RCC 7860 (cell line): ENCODE measurements at regions not wholly inside any gene's neighbourhood (a gene's known extent, or its start where the extent isn't known, plus 50 kb on each side); places are given as distances from the start of the nearest gene placed in this dataset.
A peak's percentile ranks its signal among the peaks of the same experiment; 100 is the strongest.

Experiments
- DNase-seq: peaks from one replicate; pipeline ENCODE4 v3.0.0-alpha.2; 2015; ENCODE audit warnings: low spot score
- FAIRE-seq: peaks from 2 replicates; lab custom pipeline; 2012; peaks lifted over from hg19 to GRCh38; lab: Jason Lieb, UNC

DNA sequence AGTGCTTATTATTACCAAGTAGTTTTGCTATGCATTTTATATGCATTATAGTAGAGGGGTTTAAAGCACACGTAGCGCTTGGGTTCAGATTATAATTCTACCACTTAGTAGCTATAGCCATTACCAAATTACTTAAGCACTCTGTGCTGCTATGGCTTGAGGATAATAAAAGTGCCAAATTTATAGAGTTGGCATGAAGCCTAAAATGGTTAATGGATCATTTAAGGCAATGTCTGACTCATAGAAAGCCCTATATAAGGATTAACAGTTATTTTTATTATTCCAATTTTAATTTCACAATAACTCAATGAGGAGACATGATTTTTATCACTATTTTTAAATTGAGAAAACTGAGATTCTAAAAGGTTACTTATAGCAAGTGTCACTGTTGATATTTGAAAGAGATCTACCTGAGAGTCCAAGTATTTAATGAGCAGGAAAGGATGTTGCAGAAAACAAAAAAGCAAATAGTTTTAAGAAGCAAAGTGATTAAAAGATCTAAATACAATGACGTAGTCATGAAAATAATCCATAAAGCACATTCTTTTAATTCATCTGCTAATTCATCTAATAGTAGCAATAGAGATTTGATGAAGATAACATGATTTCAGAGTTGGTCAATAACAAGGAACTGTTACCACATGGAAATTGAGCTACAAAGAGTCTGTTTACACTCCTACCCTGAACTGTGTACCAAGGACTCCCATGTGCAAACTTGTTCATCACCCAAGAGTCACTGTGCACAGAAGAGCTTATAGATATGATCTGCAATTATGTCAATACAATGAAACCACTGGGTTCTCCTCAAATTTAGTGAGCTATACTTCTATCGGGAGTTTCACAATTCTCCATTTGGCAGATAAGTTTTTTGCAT lies 78.8 kb upstream of the DTNA start:
- DNase-seq: no peak
- no peak for FAIRE-seq

DNA sequence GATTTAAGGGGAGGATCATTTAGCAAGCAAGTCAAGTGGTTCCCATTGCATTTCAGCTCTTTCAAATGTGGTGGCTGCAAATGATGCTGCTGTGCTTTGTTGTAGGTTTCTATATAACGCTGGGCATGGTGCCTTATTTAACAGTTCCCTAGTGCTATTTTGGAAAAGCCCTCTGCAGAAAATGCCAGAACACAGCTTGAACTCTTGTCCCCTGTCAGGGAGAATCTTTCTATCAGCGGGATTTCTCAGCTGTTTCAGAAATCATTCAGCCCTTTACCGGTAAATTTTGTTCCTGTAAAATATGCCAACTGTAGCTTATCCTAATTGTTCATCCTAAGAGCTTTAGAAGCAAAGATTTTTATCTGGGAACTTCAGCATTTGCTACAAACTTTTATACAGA lies 77.8 kb upstream of the DTNA start:
- DNase-seq (no peak), FAIRE-seq (no peak)

DNA sequence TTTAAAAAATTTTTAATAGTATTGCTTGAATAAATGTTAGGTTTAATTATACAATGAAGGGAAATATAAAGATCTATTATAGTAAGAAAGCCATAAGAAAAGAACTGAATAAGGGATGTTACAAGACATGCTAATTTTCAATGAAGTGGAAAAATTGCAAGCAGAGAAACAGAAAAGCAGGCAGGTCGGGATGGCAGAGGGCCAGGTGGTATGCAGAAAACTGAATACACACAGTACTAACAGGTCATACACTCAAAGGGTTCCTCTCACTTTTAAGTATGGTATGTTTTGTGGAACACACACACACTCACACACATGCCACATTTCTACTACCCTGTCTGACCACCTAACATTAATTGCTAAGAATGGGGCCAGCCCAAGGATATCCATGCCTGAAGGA lies 76.7 kb upstream of the DTNA start:
- FAIRE-seq (no peak), DNase-seq (no peak)

DNA sequence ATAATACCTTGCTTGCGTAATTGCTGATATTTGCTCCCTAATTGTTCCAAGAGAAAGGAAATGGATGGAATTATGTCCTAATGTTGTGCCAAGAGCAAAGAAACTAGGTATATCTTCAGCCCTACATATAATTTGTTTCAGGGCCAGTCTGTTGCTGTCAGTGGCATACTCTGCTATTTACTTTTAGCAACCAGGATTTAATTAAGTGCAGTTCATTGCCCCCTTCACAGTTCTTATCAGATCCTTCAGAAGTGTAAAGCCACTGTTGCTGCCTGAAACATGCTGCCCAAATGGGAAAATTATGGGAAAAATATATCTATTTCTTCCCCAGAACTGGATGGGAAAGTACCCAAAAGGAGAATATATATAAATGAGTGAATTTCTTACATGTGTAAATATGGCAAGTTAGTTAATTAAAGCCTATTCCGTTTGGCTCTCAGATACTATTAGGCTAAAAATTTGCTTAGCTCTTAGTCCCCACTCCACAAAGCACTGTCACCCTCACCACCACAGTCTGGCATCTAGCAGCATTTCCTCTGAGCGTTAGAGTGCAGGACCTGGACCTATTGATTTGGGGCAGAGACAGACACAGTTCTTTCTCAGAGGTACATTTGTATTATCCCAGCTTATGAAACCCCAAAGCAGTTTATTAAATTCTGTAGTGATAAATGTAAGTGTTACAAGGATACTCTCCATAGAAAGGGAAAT lies 72.8 kb upstream of the DTNA start:
- FAIRE-seq (no peak), DNase-seq (no peak)

DNA sequence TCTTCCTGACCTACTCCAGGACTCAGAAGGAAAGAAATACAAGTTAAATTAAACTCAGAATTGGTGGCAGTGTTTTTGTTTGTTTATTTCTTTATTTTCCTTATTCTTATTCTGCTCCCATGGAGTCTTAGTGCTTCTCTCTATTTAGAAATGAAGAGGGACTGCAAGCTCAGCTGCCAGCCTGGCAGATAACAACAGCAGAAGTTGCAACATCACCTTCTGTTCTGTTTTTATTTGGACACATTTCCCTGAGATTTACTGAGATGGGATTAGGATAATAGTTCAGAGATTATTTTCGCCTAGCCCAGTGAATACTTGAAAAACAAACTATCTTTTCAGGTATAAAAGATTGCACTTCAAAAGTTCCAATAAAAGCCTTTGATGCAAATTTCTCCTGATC lies 70.4 kb upstream of the DTNA start:
- DNase-seq: no peak
- FAIRE-seq: no peak

DNA sequence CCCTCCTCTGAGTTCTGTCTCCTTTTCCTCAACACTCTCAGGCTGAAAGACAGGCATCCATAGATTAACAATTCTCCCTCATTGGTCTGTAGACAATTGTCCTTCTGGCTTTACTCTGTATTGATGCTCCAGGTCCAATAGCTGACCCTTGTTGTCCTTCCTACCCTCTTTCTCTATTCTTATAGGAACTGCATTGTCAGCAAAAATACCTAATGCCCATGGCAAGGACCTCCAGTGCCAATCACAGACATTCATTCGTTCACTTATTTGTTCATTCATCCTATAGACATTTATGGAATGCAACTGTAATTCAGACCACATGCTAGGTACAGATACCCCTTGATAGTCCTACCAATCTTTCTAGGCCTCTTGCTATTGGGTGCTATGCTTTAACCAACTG lies 69.8 kb upstream of the DTNA start:
- no peak for FAIRE-seq
- no peak for DNase-seq

DNA sequence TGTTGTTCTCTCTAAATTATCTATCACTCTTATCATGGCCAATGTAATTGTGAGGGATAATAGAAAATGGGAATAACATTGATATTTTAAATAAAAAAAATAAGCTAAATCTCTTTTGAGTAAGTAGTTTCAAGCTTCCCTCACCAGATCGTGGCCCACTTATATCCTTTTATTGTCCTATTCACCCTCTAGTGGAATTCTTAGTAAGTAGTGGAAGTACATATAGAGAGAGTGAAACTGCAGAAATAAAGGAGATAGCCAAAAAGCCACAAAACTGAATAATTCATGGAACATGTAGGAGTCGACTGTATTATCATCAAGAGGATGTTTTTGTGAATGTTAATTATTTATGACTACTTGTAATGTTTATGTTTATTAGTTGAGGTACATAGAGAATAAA lies 66.1 kb upstream of the DTNA start:
- DNase-seq (no peak), FAIRE-seq (no peak)

DNA sequence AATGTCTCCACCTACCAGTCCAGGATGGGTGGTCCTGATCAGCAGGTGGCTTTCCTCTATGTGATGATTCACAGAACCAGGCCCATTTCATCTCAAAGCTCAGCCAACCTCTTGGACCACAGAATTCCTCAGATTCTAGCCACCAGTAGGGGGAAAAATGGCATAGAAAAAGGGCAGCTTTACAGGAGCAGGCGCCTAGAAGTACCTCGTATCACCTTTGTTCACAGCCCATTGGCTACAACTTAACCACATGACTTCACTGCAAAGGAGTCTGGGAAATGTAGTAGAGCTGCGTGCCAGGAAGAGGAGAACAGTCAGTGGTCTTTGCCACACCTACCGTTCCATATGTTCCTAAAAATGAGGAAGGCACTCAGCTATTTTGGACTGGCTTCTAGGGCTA lies 62.8 kb upstream of the DTNA start:
- FAIRE-seq (no peak), DNase-seq (no peak)

DNA sequence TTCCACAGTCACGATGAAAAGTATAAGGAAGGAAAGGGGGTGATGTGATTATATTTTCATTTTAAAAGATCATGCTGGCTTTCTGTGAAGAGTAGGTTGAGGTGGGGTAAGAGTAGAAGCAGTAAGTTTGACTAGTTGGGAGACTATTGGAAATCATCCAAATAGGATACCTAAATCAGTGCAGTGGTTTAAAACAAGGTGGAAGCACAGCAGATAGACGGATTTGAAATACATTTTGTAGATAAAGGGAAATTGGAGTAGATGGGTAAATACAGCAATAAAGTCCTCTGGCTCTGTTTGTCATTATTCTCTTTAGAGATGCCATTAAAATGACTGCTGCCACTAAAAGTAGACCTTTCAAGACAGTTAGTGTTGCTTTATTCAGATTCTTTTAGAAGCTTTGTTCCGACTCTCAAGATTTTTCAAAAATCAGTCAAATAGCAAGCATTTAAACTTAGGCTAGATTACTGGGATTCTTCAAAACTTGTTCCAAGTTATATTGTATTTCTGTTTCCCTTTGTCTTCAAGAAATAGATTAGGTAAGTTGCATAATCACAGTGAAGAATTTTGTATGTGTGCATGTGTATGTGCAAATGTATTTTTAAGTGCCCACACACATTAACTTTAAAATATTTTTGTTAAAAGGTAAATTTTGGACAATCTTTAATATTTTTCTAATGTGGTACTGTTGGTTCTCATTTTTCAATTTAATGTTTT lies 61.7 kb upstream of the DTNA start:
- FAIRE-seq: no peak
- DNase-seq: no peak

DNA sequence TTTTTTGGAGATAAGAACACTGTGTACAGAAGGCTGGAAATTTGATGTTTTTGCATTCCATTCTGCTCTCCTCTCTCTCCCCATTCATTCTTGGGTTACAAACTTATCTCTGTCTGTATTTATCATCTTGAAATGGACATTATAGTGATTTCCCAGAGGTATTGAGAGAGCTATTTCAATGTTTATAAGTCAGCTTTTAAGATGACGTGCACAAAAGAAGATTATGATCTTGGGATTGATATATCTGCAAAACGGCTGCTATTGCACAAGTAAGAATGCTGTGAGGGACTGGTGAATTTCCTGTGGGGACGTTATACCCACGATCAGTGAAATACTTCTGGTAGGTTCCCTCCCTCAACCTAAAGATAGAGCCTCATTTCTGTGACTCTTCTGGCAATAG lies 61.0 kb upstream of the DTNA start:
- FAIRE-seq (no peak), DNase-seq (no peak)

DNA sequence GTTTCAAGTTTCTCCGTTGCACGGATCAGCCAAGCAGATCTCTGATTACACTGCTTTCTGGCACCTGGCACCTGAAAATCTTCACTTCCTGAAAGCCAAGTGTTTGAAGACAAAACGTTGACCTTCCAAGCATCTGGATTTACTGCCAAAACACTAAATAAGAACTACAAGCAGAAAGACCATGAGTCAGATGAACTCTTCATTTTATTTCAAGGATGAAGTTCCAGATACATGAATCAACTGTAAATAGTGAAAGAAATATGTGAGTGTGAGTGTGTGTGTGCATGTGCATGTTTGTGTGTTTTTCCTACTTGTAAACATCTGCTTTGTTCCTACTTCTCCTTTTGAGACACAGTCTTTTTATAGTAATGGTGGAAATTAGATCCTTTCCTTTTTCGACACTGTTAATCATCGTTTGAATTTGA lies 60.0 kb upstream of the DTNA start:
- FAIRE-seq (no peak), DNase-seq (no peak)

DNA sequence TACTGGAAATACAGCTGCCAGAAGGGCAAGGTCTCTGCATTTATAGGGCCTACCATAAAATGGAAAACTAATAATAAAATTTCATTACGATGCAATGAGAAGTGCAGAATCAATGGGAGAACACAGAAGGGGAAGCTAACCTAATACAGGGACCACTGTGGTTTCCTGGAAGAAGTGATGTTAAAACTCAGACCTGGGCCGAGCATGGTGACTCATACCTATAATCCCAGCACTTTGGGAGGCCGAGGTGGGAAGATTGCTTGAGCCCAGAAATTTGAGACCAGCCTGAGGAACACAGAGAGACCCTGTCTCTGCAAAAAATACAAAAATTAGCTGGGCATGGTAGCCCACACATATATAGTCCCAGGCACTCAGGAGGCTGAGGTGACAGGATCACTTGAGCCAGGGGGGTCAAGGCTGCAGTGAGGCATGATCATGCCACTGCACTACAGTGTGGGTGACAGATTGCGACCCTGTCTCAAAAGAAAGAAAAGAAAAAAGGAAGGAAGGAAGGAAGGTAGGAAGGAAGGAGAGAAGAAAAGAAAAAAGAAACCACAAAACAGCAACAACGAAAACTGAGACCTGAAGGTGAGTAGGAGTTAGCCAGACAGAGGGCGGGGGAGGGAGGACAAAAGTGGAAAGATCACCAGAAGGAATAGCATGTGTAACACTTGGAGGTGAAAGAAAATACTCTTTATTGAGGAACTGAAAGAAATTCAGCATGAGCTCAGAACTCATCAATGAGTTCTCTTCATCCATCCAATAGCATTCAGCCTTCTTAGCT lies 58.3 kb upstream of the DTNA start:
- no peak for FAIRE-seq

DNA sequence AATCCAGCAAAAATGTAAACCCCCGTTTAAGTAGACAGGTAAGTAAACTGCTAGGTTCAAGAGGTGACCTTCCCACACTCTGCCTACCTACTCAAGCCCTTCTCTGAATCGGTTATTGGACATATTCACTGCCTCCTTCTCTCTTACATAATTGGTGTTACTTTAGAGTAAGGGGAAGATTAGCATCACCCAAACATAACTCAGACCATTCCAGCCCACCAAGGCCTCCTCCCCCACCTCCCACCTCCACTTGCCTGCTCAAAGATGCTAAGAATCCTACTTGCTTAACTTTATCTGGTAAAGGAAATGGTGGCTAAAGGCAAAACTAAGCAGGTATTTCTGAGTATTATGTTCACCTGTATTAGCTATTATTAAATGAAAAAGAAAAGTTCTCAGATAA lies 55.0 kb upstream of the DTNA start:
- FAIRE-seq (no peak), DNase-seq (no peak)

More for the DNA sequence above, 58.3 kb upstream of the DTNA start:
- DNase-seq: no peak

DNA sequence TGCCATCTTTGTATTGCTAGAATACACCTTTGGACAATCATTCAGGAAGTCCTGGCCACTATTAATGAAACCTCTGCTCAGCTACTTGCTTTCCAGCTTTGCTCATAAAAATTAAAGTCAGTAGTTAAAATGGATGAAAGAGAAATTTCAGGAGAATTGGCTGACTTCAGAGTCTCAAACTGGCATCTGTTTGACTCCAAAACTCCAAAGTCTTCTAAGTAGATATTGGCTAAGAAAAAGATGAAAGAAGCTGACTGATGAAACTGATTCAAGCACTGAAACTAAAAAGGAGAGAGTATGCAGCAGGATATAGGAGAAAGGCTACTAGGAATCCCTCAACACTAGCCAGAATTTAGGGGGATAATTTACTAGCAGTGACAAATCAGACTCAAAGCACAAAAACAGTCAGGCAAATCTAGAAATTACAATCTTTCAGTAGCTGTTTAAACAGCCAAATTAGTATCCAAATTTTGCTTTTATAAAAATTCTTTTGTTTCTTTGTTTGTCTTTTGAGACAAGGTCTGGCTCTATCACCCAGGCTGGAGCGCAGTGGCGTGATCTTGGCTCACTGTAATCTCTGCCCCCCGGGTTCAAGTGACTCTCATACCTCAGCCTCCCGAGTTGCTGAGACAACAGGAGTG lies 52.1 kb upstream of the DTNA start:
- DNase-seq (no peak), FAIRE-seq (no peak)

DNA sequence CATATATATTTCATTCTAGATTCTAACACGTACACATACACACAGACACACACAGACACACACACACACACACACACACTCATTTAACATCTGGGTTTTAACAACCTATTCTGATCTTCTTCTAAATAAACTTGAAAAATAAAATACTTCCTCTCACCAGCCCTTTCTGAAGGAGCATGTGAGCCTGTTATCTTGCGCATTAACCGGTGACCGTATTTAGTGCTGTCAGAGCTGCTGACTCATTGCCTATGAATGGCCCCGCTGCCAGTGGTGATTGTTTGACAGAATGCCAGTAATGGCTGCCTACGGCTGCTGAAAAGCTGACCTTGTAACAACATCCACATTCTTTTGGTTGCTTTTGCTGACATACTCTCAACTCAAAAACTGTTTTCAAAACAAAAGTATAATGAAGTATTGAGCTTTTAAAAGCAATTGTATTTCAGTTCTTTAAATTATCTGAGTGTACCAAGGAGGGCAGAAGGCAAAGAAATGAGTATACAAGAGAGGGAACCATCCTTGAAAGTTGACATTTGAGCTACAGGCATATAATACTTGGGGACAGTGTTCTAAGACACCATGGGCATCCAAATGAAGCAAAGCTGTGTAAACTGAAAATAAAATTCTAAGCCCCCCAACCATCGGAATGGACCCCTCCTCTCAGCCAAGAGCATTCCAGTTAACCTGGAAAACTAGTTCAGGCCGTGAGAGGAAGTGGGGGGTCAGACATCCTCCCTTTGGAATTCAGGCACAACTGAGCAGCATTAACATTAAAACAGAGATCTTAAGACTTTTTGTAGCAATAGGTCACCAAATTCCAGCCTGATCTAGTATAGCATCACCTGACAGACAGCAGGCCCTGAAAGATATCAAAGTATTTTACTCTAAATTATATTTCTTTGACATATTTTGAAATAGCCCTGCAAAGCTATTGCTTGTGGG lies 50.2 kb upstream of the DTNA start:
- DNase-seq: peak; percentile 85
- FAIRE-seq: peak; percentile 89
